ENCODE measurements at regions not wholly inside any gene's neighbourhood (a gene's known extent, or its start where the extent isn't known, plus 50 kb on each side); places are given as distances from the start of the nearest gene placed in this dataset.

- DNase-seq (ENCODE audit: low read depth, low spot score) (no peak), ATAC-seq (no peak), FAIRE-seq (no peak)
- WGBS (ENCODE audit: insufficient coverage, insufficient replicate concordance, low lambda C conversion rate, missing lambda C conversion rate) = 14% methylated on average over 2 of the region's 2 CpGs
- no peak overlapping the region for H3K9ac ChIP-seq (ENCODE audit: control insufficient read depth, insufficient read depth, low read length)
- no peak overlapping the region for H3K4me3 ChIP-seq
- BruUV-seq (replicated peaks) = no TSS peak
- ChIA-PET RAD21 (ENCODE audit: unreplicated experiment) (no interaction called here), SMC1A (ENCODE audit: uncharacterized antibody, unreplicated experiment) (no interaction called here), CTCF (interaction anchor here (0.6 kb wide), 1 partner anchor 22 kb away, joined by 3 read pairs; no protein-coding TSS in a partner anchor), POLR2A (no interaction called here)
- no peak overlapping the region for H3K4me2 ChIP-seq (ENCODE audit: control insufficient read depth, insufficient read depth)
- no peak overlapping the region for H2AFZ ChIP-seq (ENCODE audit: control insufficient read depth, low read depth, low read length)
- intact Hi-C loops (cut with micrococcal nuclease; ENCODE audit: unreplicated experiment) = no loop called here
- no peaks in the 10 kb centered on the region for H3K4me1 ChIP-seq (ENCODE audit: control insufficient read depth, insufficient read depth, low read length)
- no peak overlapping the region for H3K27ac ChIP-seq (ENCODE audit: control insufficient read depth, insufficient read depth)
- H3K36me3 ChIP-seq (ENCODE audit: control insufficient read depth in 2 of 2, insufficient read depth in 2 of 2, low read length in 1 of 2) = no peaks in the 10 kb centered on the region
- no peaks in the 10 kb centered on the region for H3K9me3 ChIP-seq (replicated peaks; ENCODE audit: control insufficient read depth, insufficient read depth, low read length)
- H4K20me1 ChIP-seq (ENCODE audit: control insufficient read depth, insufficient read depth) = no peaks in the 10 kb centered on the region
- H3K27me3 ChIP-seq (replicated peaks in 1 of 2; ENCODE audit: control insufficient read depth in 2 of 2, insufficient read depth in 2 of 2, low read length in 1 of 2) = no peaks in the 10 kb centered on the region
- H3K79me2 ChIP-seq (ENCODE audit: control insufficient read depth, insufficient read depth, low read length) = no peaks in the 10 kb centered on the region
- in situ Hi-C loops (cut with MboI) = no loop called here
- TF ChIP-seq USF1 (IDR thresholded peaks at IDR 0.05; ENCODE audit: borderline replicate concordance, extremely low read length, insufficient read depth, low read depth, low read length) (no peak), PAX8 (IDR thresholded peaks at IDR 0.05) (no peak), SUZ12 (IDR thresholded peaks at IDR 0.05; ENCODE audit: unreplicated experiment) (no peak), RAD51 (IDR thresholded peaks at IDR 0.05) (no peak), NR2C1 (IDR thresholded peaks at IDR 0.05) (no peak), NR2F1 (conservative IDR thresholded peaks at IDR 0.05) (no peak), KDM1A (IDR thresholded peaks at IDR 0.05; ENCODE audit: borderline replicate concordance) (no peak), MEF2A (IDR thresholded peaks at IDR 0.05; ENCODE audit: insufficient read depth, low read depth, low read length) (no peak), NFYA (IDR thresholded peaks at IDR 0.05; ENCODE audit: borderline replicate concordance, low read depth, low read length) (no peak), EGR1 (IDR thresholded peaks at IDR 0.05; ENCODE audit: borderline replicate concordance in 1 of 2, low read depth in 2 of 2, low read length in 2 of 2) (no peak), E2F4 (IDR thresholded peaks at IDR 0.05; ENCODE audit: low read depth, low read length) (no peak), E2F8 (IDR thresholded peaks at IDR 0.05; ENCODE audit: low read depth, partially characterized antibody) (no peak), NFXL1 (IDR thresholded peaks at IDR 0.05; ENCODE audit: borderline replicate concordance) (no peak)
- TF ChIP-seq, protein P1, sequence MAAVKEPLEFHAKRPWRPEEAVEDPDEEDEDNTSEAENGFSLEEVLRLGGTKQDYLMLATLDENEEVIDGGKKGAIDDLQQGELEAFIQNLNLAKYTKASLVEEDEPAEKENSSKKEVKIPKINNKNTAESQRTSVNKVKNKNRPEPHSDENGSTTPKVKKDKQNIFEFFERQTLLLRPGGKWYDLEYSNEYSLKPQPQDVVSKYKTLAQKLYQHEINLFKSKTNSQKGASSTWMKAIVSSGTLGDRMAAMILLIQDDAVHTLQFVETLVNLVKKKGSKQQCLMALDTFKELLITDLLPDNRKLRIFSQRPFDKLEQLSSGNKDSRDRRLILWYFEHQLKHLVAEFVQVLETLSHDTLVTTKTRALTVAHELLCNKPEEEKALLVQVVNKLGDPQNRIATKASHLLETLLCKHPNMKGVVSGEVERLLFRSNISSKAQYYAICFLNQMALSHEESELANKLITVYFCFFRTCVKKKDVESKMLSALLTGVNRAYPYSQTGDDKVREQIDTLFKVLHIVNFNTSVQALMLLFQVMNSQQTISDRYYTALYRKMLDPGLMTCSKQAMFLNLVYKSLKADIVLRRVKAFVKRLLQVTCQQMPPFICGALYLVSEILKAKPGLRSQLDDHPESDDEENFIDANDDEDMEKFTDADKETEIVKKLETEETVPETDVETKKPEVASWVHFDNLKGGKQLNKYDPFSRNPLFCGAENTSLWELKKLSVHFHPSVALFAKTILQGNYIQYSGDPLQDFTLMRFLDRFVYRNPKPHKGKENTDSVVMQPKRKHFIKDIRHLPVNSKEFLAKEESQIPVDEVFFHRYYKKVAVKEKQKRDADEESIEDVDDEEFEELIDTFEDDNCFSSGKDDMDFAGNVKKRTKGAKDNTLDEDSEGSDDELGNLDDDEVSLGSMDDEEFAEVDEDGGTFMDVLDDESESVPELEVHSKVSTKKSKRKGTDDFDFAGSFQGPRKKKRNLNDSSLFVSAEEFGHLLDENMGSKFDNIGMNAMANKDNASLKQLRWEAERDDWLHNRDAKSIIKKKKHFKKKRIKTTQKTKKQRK (IDR thresholded peaks at IDR 0.05; ENCODE audit: low read depth, low read length) = no peak
- TF ChIP-seq, protein P2, sequence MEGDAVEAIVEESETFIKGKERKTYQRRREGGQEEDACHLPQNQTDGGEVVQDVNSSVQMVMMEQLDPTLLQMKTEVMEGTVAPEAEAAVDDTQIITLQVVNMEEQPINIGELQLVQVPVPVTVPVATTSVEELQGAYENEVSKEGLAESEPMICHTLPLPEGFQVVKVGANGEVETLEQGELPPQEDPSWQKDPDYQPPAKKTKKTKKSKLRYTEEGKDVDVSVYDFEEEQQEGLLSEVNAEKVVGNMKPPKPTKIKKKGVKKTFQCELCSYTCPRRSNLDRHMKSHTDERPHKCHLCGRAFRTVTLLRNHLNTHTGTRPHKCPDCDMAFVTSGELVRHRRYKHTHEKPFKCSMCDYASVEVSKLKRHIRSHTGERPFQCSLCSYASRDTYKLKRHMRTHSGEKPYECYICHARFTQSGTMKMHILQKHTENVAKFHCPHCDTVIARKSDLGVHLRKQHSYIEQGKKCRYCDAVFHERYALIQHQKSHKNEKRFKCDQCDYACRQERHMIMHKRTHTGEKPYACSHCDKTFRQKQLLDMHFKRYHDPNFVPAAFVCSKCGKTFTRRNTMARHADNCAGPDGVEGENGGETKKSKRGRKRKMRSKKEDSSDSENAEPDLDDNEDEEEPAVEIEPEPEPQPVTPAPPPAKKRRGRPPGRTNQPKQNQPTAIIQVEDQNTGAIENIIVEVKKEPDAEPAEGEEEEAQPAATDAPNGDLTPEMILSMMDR (IDR thresholded peaks at IDR 0.05 in 2 of 3, conservative IDR thresholded peaks at IDR 0.05 in 1 of 3; ENCODE audit: control insufficient read depth in 2 of 3, extremely low read depth in 1 of 3, insufficient read depth in 1 of 3, low read depth in 3 of 3, low read length in 3 of 3) = no peak
Measured at GRCh38 chr2:34070196-34070595, 471.1 kb upstream of the FAM98A start.

All from GM12878 (cell line).